ENCODE measurements at regions not wholly inside any gene's neighbourhood (a gene's known extent, or its start where the extent isn't known, plus 50 kb on each side); places are given as distances from the start of the nearest gene placed in this dataset.

DNA sequence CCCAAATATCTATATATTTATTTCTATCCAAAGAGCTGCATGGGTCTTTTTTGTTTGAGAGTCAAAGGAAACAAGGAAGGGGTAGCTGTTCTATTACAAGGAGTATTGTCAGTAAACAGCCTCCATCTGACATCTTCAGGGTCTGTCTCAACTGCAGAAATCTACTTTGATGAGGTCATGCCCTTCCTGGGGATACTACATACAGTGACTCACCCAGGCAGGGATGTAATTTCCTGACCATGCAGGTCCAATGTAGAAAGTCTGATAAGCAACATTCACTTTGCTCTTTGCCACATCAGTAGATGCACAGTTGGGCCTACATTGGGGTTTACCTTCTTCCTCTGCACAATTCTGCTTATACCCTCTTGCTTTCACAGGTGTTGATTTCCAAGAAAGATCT is 165.5 kb downstream of the TLR4 start:
- H3K23me2 ChIP-seq (ENCODE audit: insufficient read length, low read depth, low read length, poor library complexity, severe bottlenecking): no peaks in the 10 kb centered on the region
- H3K14ac ChIP-seq (ENCODE audit: insufficient read depth, low read length): no peak overlapping the region
- H2AFZ ChIP-seq (ENCODE audit: low read length): no peak overlapping the region
- H3K4ac ChIP-seq (ENCODE audit: low read depth, low read length): no peak overlapping the region
- H4K20me1 ChIP-seq (ENCODE audit: control insufficient read depth, insufficient read depth, insufficient read length): no peaks in the 10 kb centered on the region
- Mint-ChIP-seq H3K36me3 (ENCODE audit: insufficient read depth in 1 of 3, low read depth in 3 of 3) (no peaks in the 10 kb centered on the region), H3K9me3 (no peaks in the 10 kb centered on the region), H3K27ac (no peak overlapping the region), H3K27me3 (ENCODE audit: low read depth) (peaks cover 2% of the 10 kb centered on the region; the same call in 1 of the 2 replicates), H3K4me1 (peaks cover 0 to 3% of the 10 kb centered on the region in 2 experiments; a peak in 1 of 4 replicates), H3K4me3 (no peak overlapping the region)
- no peak overlapping the region for H2BK120ac ChIP-seq (ENCODE audit: low read depth, low read length, poor library complexity, severe bottlenecking)
- no peak overlapping the region for H3K56ac ChIP-seq (ENCODE audit: insufficient read length, low read depth, low read length)
- H3K79me2 ChIP-seq (ENCODE audit: insufficient read depth, low read length): no peaks in the 10 kb centered on the region
- no peak overlapping the region for H2AK5ac ChIP-seq (ENCODE audit: insufficient read length, low read length)
- no peak overlapping the region for H3K4me2 ChIP-seq (ENCODE audit: insufficient read depth, insufficient read length, low read length)
- no peak overlapping the region for H3K9ac ChIP-seq (ENCODE audit: extremely low read depth, insufficient read length, low read length)
- no peak overlapping the region for H3K23ac ChIP-seq (ENCODE audit: insufficient read length, low read depth, low read length)
- no peak overlapping the region for H2BK12ac ChIP-seq (ENCODE audit: insufficient read length, low read depth, low read length)
- H2BK5ac ChIP-seq (ENCODE audit: insufficient read length, low read length): no peak overlapping the region
- DNase-seq: no peak
- no peak overlapping the region for H4K5ac ChIP-seq (ENCODE audit: insufficient read length, low read depth, low read length)
- H3K27ac ChIP-seq (ENCODE audit: insufficient read length, low read depth, low read length): no peak overlapping the region
- H2BK15ac ChIP-seq (ENCODE audit: low read depth, low read length): no peak overlapping the region
- H3T11ph ChIP-seq (ENCODE audit: low read length): no peak overlapping the region
- H3K79me1 ChIP-seq (ENCODE audit: insufficient read depth, low read depth, low read length, poor library complexity, severe bottlenecking): no peaks in the 10 kb centered on the region
- TF ChIP-seq CTCF (conservative IDR thresholded peaks at IDR 0.05): no peak
- no peak overlapping the region for H3K18ac ChIP-seq (ENCODE audit: insufficient read length, low read depth, low read length)
- no peaks in the 10 kb centered on the region for H3K9me3 ChIP-seq (ENCODE audit: control insufficient read depth, low read depth, low read length)
- H4K8ac ChIP-seq (replicated peaks; ENCODE audit: insufficient read length, low read depth, low read length): no peak overlapping the region
- no peaks in the 10 kb centered on the region for H3K4me1 ChIP-seq (ENCODE audit: insufficient read depth, low read length)
- H4K91ac ChIP-seq (ENCODE audit: insufficient read length, low read depth, low read length): no peak overlapping the region
- H3K27me3 ChIP-seq (ENCODE audit: insufficient read depth, low read length): no peaks in the 10 kb centered on the region
- no peak overlapping the region for H2BK20ac ChIP-seq (ENCODE audit: low read depth, low read length, poor library complexity, severe bottlenecking)

Data from H9 (cell line).